ENCODE measurements at regions not wholly inside any gene's neighbourhood (a gene's known extent, or its start where the extent isn't known, plus 50 kb on each side); places are given as distances from the start of the nearest gene placed in this dataset.

DNA sequence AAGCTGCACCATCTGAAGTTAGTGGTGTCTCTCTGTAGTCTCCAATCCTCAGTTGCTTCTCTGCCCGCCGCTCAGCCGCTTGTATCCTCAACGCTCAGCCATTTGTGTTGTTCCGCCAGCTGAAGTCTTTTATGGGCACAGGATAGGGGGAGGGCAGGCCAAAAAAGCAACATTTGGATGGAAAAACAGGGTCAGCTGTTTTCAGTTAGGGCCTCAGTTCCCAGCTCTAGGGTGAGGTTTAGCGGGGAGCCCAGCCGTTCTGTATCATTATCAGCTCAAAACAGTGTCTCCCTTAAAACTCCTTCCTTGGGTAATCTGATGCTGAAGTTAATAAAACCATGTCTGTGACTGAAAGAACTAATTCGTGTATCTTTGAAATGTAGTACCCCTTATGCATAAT, 329.5 kb upstream of the AZI2 start:
- TF ChIP-seq, protein P1, sequence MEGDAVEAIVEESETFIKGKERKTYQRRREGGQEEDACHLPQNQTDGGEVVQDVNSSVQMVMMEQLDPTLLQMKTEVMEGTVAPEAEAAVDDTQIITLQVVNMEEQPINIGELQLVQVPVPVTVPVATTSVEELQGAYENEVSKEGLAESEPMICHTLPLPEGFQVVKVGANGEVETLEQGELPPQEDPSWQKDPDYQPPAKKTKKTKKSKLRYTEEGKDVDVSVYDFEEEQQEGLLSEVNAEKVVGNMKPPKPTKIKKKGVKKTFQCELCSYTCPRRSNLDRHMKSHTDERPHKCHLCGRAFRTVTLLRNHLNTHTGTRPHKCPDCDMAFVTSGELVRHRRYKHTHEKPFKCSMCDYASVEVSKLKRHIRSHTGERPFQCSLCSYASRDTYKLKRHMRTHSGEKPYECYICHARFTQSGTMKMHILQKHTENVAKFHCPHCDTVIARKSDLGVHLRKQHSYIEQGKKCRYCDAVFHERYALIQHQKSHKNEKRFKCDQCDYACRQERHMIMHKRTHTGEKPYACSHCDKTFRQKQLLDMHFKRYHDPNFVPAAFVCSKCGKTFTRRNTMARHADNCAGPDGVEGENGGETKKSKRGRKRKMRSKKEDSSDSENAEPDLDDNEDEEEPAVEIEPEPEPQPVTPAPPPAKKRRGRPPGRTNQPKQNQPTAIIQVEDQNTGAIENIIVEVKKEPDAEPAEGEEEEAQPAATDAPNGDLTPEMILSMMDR (IDR thresholded peaks at IDR 0.05; ENCODE audit: low read depth, low read length) = no peak
- no peak for DNase-seq (ENCODE audit: low read depth, low spot score)
- in situ Hi-C loops (cut with HindIII; ENCODE audit: low sequenced_read_pairs) = no loop called here
- no peak overlapping the region for H3K4me3 ChIP-seq (ENCODE audit: low read depth, low read length)

DNA sequence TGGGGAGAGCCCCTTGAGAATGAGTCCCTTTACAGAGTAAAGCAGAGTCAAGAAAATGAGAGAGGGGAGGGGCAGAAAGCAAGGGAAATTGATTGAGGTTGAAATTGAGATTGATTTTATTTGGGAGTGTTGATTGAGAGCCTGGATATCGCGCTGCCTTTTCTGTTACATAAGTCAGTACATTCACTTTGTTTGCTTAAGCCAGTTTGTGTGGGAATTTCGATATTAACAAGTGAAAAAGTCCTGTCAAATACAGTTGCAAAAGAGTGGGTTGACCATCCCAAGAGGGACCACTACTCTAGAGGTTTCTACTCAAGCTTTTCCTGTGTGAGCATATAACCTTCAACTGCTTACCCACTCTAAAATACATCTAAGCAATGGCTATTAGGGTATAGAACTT, 331.4 kb upstream of the AZI2 start:
- in situ Hi-C loops (cut with HindIII; ENCODE audit: low sequenced_read_pairs) = no loop called here
- DNase-seq (ENCODE audit: low read depth, low spot score) = no peak
- H3K4me3 ChIP-seq (ENCODE audit: low read depth, low read length) = no peak overlapping the region
- TF ChIP-seq, protein P1 (IDR thresholded peaks at IDR 0.05; ENCODE audit: low read depth, low read length) = no peak

DNA sequence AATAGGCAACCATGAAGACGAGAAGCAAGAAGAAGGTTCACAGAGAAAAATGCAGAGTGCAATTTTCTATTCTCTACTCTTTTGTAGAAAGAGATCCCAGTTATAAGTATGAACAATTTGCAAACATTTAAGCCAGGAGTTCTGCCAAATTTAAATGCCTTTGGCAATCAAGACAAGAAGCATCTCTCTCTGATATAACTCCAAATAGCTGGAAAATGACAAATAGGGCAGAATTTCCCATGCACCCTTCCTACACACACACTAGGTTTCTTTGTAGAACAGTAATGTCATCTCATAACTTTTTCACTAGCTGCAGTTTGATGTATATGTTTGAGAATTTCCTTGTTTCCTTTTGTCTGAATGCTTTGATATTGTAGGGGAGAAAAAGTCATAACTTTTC, 333.5 kb upstream of the AZI2 start:
- no peak for DNase-seq (ENCODE audit: low read depth, low spot score)
- no peak overlapping the region for H3K4me3 ChIP-seq (ENCODE audit: low read depth, low read length)
- in situ Hi-C loops (cut with HindIII; ENCODE audit: low sequenced_read_pairs) = no loop called here
- TF ChIP-seq, protein P1 (IDR thresholded peaks at IDR 0.05; ENCODE audit: low read depth, low read length) = no peak

DNA sequence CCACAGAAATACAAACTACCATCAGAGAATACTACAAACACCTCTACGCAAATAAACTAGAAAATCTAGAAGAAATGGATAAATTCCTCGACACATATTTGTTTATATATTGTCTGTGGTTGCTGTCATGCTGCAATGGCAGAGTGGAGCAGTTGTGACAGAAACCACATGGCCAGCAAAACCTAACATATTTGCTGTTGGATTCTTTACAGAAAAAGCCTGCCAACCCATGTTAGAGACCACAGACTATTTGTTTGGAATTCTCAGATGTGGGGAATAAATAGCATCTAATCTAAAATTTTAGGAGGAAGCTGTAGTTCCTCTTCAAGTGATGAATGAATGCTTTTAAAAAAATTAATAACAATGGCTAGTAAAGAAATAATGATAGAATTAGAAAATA, 341.6 kb upstream of the AZI2 start:
- H3K4me3 ChIP-seq (ENCODE audit: low read depth, low read length) = no peak overlapping the region
- no peak for DNase-seq (ENCODE audit: low read depth, low spot score)
- TF ChIP-seq, protein P1 (IDR thresholded peaks at IDR 0.05; ENCODE audit: low read depth, low read length) = no peak
- in situ Hi-C loops (cut with HindIII; ENCODE audit: low sequenced_read_pairs) = no loop called here

DNA sequence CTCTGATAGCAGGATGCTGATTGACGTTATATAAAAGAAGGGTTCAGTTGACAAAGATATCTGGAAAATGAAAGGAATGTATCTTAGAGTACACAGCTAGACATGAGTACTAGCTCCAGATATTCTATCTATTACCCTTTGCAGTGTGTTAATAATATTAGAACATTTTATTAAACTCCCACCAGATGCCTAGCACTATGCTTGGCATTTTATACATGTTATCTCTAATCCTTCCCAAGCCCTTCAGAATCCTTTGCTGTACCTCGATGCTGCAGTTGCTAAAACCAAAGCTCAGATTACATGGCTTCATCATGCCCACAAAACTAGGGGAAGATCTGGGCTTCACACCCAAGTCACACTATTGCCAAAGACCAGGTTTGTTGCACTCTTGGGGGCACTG, 350.1 kb upstream of the AZI2 start:
- in situ Hi-C loops (cut with HindIII; ENCODE audit: low sequenced_read_pairs) = no loop called here
- DNase-seq (ENCODE audit: low read depth, low spot score) = no peak
- no peak overlapping the region for H3K4me3 ChIP-seq (ENCODE audit: low read depth, low read length)
- TF ChIP-seq, protein P1 (IDR thresholded peaks at IDR 0.05; ENCODE audit: low read depth, low read length) = no peak

DNA sequence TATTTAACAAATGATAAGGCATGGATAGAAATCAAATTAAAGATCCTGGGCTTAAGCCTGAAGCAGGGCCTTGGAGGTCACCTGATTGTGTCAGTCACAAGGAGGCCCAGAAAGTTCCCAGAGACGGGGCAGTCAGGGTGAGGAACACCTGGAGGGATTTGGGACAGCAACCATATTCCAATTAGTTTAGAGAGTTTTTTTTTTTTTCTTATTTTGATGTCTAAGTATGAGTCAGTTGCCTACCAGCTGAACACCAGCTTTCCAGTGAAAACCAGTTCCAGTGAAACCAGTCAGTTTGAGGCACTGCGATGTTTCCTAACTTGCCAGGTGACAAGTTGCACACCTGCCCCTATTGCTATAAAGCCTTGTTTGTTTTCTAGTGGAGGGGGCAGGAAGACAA, 350.7 kb upstream of the AZI2 start:
- in situ Hi-C loops (cut with HindIII; ENCODE audit: low sequenced_read_pairs) = no loop called here
- TF ChIP-seq, protein P1 (IDR thresholded peaks at IDR 0.05; ENCODE audit: low read depth, low read length) = no peak
- no peak for DNase-seq (ENCODE audit: low read depth, low spot score)
- H3K4me3 ChIP-seq (ENCODE audit: low read depth, low read length) = no peak overlapping the region

DNA sequence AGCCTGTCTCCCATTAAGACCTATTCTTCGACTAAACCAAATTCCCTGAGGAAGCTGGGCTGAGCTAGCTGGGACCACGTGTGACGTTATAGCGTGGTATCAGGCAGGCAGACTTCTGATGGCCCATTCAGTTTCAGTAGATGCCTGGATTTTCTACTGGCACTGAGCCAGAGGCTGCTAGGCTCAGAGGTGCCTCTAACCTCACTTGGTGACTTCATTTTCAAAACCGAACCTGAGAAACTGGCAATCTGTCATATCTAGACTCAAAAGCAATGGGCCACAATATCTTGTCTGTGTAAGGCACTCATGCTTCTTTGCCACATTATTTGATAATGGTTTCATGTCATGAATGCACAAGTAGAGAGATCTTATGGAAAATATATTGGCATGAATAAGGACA, 352.1 kb upstream of the AZI2 start:
- H3K4me3 ChIP-seq (ENCODE audit: low read depth, low read length) = no peak overlapping the region
- DNase-seq (ENCODE audit: low read depth, low spot score) = no peak
- in situ Hi-C loops (cut with HindIII; ENCODE audit: low sequenced_read_pairs) = no loop called here
- TF ChIP-seq, protein P1 (IDR thresholded peaks at IDR 0.05; ENCODE audit: low read depth, low read length) = no peak

Data from astrocyte of the spinal cord (primary cell).